ENCODE measurements at regions not wholly inside any gene's neighbourhood (a gene's known extent, or its start where the extent isn't known, plus 50 kb on each side); places are given as distances from the start of the nearest gene placed in this dataset.

- DNase-seq (ENCODE audit: low spot score) (no peak), FAIRE-seq (no peak), ATAC-seq (no peak)
- Histone ChIP-seq H3K4me1 (ENCODE audit: insufficient read depth, low read length) (no peaks in the 10 kb centered on the region), H3K4me2 (ENCODE audit: low read depth, low read length) (no peak overlapping the region), H3K9me3 (ENCODE audit: low read length) (no peaks in the 10 kb centered on the region), H2AFZ (ENCODE audit: low read length) (no peak overlapping the region), H3K79me2 (ENCODE audit: insufficient read depth, low read length) (no peaks in the 10 kb centered on the region), H3K27ac (ENCODE audit: extremely low read length, insufficient read depth, low read length) (no peak overlapping the region), H4K20me1 (ENCODE audit: insufficient read depth, low read length) (no peaks in the 10 kb centered on the region), H3K27me3 (ENCODE audit: control insufficient read depth in 1 of 2, insufficient read depth in 2 of 2, low read length in 2 of 2) (peaks cover 0 to 3% of the 10 kb centered on the region in 2 experiments; a peak in 3 of 5 replicates), H3K9ac (ENCODE audit: insufficient read depth, low read depth, low read length) (no peak overlapping the region), H3K36me3 (replicated peaks in 1 of 2; ENCODE audit: control insufficient read depth in 1 of 2, insufficient read depth in 2 of 2, low read length in 2 of 2) (no peaks in the 10 kb centered on the region), H3K4me3 (replicated peaks in 1 of 3; ENCODE audit: insufficient read depth in 1 of 3, low read depth in 2 of 3, low read length in 3 of 3) (no peak overlapping the region)
- intact Hi-C loops (cut with micrococcal nuclease; ENCODE audit: unreplicated experiment) (no loop called here), in situ Hi-C loops (cut with HindIII; ENCODE audit: extremely low pct_ligation_motif_present, low pct_unique_long_range_greater_than_20kb) (no loop called here)
- no peak for TF ChIP-seq HMGXB4 (CRISPR knock-in tag; IDR thresholded peaks at IDR 0.05; ENCODE audit: borderline replicate concordance in 1 of 2, low read depth in 1 of 2)
- ChIA-PET POLR2A (no interaction called here), CTCF (ENCODE audit: low intra/inter-chr PET ratio, low total read pairs) (no interaction called here)
- no TSS peak for BruUV-seq (replicated peaks)
Measured at GRCh38 chr1:30610917-30611316, 112.5 kb downstream of the MATN1 start.

GRCh38 chr1:30609999-30610345 lies 113.4 kb downstream of the MATN1 start:
- POLR2A ChIA-PET, result no interaction called here
- TF ChIP-seq ZBTB2 (CRISPR knock-in tag; IDR thresholded peaks at IDR 0.05; ENCODE audit: low read depth) (no peak), KLF16 (CRISPR knock-in tag; IDR thresholded peaks at IDR 0.05) (no peak), RFXAP (CRISPR knock-in tag; IDR thresholded peaks at IDR 0.05; ENCODE audit: borderline replicate concordance) (no peak), SRSF1 (optimal IDR thresholded peaks at IDR 0.05; ENCODE audit: low read depth, low read length) (no peak), SIN3A (IDR thresholded peaks at IDR 0.05; ENCODE audit: borderline replicate concordance, low read depth, low read length) (no peak), SMARCC2 (IDR thresholded peaks at IDR 0.05) (no peak), ZNF20 (CRISPR knock-in tag; IDR thresholded peaks at IDR 0.05) (no peak)
- ATAC-seq (no peak), DNase-seq (ENCODE audit: low spot score) (no peak), FAIRE-seq (no peak)
- Histone ChIP-seq H3K36me3 (replicated peaks in 1 of 2; ENCODE audit: control insufficient read depth in 1 of 2, insufficient read depth in 2 of 2, low read length in 2 of 2) (no peaks in the 10 kb centered on the region), H3K79me2 (ENCODE audit: insufficient read depth, low read length) (no peaks in the 10 kb centered on the region), H3K9me3 (ENCODE audit: low read length) (no peaks in the 10 kb centered on the region), H3K4me3 (replicated peaks in 1 of 3; ENCODE audit: insufficient read depth in 1 of 3, low read depth in 2 of 3, low read length in 3 of 3) (no peak overlapping the region), H3K27me3 (ENCODE audit: control insufficient read depth in 1 of 2, insufficient read depth in 2 of 2, low read length in 2 of 2) (peaks cover 0 to 3% of the 10 kb centered on the region in 2 experiments; a peak in 3 of 5 replicates), H2AFZ (ENCODE audit: low read length) (no peak overlapping the region), H3K9ac (ENCODE audit: insufficient read depth, low read depth, low read length) (no peak overlapping the region), H3K4me2 (ENCODE audit: low read depth, low read length) (no peak overlapping the region), H3K4me1 (ENCODE audit: insufficient read depth, low read length) (no peaks in the 10 kb centered on the region), H4K20me1 (ENCODE audit: insufficient read depth, low read length) (no peaks in the 10 kb centered on the region), H3K27ac (ENCODE audit: extremely low read length, insufficient read depth, low read length) (no peak overlapping the region)
- in situ Hi-C loops (cut with HindIII; ENCODE audit: extremely low pct_ligation_motif_present, low pct_unique_long_range_greater_than_20kb), result no loop called here
- BruUV-seq (replicated peaks), result no TSS peak
- CTCF ChIA-PET (ENCODE audit: low intra/inter-chr PET ratio, low total read pairs), result no interaction called here
- 0% methylated on average over 1 of the region's 1 CpG for WGBS (ENCODE audit: low lambda C conversion rate)
- intact Hi-C loops (cut with micrococcal nuclease; ENCODE audit: unreplicated experiment), result no loop called here
